ENCODE measurements at regions not wholly inside any gene's neighbourhood (a gene's known extent, or its start where the extent isn't known, plus 50 kb on each side); places are given as distances from the start of the nearest gene placed in this dataset.

DNA sequence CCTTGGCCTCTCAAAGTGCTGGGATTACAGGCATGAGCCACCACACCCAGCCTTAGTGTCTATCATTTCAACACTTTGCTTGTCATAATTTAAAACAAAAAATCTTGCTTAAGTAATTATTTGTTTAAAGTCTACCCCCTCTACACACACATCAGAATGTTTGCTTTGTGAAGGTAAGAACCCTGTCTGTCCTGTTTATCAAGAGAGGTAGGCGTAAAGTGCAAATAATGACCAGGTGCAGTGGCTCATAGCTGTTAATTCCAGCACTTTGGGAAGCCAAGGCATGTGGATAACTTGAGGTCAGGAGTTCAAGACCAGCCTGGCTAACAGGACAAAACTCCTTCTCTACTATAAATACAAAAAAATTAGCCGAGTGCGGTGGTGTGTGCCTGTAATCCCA, 326.7 kb upstream of the CLNK start:
- no peak for FAIRE-seq
- no peak for DNase-seq (ENCODE audit: extremely low spot score, insufficient read length, low read depth)

DNA sequence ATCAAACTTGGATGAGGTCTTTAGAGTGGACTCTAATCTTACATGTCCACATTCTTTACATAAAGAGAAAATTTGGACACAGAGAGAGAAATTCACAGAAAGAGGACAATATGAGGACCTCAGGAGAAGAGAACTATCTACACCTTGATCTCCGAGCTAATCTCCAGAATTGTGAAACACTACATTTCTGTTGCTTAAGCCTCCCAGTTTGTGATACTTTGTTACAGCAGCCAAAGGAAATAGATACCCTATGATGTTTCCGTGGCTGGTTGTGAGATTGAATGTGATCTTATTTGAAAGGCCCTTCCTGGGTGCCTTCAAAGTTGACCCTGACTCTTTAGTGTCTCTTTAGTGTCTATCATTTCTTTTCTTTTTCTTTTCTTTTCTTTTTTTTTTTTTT, 326.1 kb upstream of the CLNK start:
- DNase-seq (ENCODE audit: extremely low spot score, insufficient read length, low read depth) = no peak
- FAIRE-seq = no peak

DNA sequence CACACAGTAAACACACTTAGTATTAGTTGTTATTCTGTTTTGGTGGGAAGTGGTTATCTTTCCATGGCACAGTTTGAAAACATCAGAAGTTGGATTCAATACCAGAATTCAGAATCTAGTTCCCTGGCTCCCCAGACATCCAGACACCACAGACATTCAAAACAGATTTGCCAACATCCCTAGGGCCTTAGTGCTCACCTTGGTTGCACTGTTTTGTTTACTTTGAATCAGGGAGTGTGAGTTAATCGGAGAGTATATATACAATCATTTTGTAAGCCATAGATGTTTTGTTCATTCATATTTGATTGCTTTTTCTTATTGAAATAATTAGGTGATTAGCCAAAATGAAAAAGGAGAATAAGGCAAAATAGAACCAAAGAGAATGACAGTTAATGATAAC, 324.7 kb upstream of the CLNK start:
- DNase-seq (ENCODE audit: extremely low spot score, insufficient read length, low read depth) = no peak
- FAIRE-seq = no peak

DNA sequence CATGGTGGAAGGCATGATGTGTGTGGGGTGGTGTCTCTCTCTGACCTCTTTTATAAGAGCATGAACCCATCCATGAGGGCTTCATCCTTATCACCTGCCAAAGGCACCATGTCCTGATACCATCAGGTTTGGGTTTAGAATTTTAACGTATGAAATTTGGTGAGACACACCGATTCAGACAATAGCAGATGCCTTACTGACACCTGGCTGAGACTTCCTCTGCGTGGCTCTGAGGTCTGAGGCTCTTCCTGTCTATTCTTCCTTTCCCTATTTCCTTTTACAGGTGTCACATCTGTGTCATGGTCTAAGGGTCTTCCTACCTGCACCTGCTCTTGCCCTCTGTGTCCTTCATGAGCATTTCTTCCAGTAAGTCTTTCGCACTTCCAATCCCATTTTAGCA, 320.7 kb upstream of the CLNK start:
- FAIRE-seq (peak; percentile 31), DNase-seq (ENCODE audit: extremely low spot score, insufficient read length, low read depth) (no peak)

DNA sequence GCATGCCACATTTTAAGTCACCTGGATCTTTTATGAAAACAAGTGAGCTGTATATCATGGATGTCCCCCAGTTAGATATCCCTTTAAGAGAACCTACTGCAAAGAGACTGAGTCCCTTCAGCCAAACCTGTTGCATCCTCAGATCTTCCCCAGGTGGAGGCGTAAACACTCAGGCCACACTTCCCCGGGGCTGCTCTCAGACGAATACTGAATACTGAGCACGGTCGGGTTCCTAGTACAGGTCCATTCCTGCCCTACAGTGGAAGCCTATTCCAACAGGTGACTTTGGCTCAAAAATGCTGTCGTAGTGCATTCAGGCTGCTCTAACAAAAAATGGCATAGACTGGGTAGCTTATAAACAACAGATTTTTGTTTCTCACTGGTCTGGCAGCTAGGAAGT, 320.2 kb upstream of the CLNK start:
- FAIRE-seq (no peak), DNase-seq (ENCODE audit: extremely low spot score, insufficient read length, low read depth) (no peak)

DNA sequence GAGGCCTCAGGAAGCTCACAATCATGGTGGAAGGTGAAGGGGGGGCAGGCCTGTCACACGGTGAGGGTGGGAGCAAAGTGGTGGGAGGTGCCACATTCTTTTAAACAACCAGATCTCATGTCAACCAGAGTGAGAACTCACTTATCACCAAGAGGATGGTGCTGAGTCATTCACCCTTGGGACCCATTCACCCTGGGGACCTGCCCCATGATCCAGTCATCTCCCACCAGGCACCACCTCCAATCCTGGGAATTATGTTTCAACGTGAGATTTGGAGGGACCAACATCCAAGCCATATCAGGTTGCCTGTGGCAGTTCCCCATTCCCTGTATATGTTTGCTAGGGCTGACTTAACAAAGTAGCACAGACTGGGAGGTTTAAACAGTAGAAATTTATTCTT, 318.4 kb upstream of the CLNK start:
- FAIRE-seq (no peak), DNase-seq (ENCODE audit: extremely low spot score, insufficient read length, low read depth) (no peak)

DNA sequence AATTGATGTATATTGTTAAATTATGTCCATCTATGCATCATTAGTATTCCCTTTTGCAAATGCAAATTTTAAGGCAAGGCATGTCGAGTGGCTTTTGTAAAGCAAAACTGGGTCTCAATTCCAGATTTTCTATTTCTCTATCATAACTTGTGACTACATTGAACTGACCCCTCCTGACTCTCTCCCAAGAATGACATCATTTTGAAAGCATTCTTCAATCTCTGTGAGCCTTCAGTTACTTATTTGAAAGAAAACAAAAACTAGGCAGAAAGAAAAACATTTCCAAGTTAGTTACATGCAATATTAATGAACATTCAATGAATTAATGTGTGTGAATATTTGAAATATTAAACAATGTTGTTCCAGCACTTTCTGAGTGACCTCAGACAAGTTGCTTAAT, 314.3 kb upstream of the CLNK start:
- DNase-seq (ENCODE audit: extremely low spot score, insufficient read length, low read depth) (no peak), FAIRE-seq (no peak)

DNA sequence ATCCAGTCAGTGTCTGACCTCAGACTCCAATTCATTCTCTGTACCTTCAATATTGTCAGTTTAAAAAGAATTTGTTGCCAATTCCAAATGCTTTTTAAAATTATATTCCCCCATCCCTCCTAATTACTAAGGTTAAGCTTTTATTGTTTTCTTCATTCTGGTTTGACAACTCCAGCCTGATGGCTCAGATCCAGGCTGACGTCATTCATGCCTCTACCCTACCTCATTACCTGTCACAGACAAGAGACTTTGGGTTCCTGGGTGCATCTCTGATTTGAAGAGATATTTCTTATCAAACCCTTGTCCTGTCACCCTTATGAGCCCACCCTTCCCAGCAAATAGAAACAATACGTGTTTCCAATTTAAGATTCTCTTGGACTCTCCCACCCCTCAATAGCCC, 300.2 kb upstream of the CLNK start:
- DNase-seq (ENCODE audit: extremely low spot score, insufficient read length, low read depth) = no peak

DNA sequence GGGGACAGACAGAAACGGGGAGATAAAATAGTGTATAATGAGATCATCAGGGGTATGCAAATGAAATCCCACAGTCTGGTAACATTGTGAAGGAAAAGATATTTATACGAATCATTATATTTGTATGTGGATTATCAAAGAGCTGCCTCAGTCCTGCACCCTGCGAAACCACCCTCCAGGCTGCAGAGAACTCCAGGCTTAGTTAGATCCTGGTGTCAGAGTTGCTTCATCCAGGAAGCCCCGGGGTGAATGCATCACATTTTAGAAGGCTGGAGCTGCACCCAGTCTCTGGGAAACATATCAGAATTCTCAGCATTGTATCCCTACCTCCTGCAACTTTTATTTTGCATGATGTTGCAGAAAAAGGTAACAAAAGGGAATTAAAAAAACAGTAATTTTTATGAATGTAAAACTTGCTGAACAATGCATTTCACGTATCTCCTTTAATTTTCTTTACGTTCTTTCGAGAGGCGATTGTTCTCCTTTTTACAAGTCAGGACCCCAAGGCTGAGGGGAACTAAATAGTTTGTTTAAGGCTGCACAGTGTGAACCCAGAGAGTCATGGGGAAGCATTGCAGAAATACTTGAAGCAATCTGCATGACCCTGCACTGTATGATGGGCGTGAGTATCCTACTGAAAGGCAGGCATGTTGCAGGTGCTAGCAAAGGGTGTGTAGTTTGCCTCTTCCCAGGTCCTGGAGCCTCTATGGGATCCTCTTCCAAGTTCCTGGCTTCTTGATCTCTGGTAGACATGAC, 299.5 kb upstream of the CLNK start:
- DNase-seq (ENCODE audit: extremely low spot score, insufficient read length, low read depth) (no peak), FAIRE-seq (no peak)

More for the DNA sequence above, 300.2 kb upstream of the CLNK start:
- FAIRE-seq = no peak

DNA sequence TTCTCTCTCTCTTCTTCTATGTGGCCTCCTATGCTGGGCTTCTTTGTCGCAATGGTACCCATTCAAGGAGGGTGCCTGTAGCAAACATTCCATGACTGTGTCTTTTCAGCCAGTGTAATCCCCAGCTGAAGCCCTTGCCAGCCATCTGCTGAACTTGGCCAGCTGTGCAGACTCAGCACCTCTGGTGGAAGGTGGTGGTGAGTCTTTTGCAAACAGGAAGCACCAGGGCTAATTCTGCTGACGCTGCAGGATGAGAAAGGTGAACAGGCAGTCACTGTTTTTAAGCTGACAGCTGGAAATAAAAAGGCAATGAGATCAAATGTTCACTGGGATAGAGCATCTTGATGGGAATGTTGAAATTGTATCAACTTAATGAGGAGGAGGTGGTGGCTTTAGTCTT, 298.7 kb upstream of the CLNK start:
- DNase-seq (ENCODE audit: extremely low spot score, insufficient read length, low read depth) (no peak), FAIRE-seq (no peak)

DNA sequence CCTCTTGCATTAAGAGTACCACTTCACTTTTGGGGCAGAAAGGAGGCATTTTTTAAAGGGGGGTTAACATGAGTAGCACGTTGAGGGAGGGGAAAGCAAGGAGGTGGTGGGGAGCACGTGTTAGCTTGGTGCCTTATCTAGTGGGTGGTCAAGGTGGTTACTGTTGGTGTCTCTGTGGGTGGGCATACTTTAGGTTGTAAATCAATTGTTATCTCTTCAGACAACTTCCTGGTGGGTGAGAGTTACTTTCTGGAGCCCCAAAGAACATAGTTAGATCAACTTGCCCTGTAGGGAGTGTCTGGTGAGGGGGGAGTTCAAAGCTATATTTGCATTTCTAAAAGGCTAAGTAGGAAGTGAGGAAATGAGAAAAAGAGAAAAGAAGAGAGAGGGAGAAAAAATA, 297.7 kb upstream of the CLNK start:
- no peak for DNase-seq (ENCODE audit: extremely low spot score, insufficient read length, low read depth)
- FAIRE-seq = no peak

DNA sequence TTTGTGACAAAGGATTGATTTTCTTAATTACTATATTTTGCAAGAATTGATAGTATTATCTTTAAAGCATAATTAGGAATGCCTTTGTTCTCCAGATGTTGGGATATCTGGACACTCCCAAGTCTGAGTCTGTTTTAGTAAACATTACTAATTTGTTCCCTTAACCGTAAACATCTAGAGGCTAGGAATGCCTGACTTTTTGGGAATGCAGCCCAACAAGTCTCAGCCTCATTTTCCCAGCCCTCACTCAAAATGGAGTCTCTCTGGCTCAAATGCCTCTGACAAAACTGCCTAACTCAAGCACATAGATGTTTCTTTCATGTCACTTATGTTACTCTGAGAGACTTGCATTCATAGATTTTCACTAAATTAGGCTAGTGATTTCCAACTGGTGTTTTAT, 297.0 kb upstream of the CLNK start:
- FAIRE-seq (no peak), DNase-seq (ENCODE audit: extremely low spot score, insufficient read length, low read depth) (no peak)

DNA sequence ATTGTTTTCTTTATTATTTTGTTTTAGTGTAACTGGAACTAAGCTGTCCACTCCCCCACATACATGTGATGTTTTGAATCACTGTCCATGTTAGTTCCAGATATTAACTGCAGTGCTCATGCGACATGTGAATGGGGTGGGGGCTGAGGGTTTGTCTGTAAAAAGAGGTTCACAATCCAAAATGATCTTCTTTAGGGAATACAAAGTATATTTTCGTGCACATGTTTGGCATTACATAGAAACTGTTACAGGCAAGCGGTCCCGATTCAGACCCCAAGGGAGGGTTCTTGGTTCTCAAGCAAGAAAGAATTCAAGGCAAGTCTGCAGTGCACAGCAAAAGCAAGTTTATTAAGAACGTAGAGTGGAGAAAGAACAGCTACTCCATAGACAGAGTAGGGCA, 296.5 kb upstream of the CLNK start:
- FAIRE-seq (no peak), DNase-seq (ENCODE audit: extremely low spot score, insufficient read length, low read depth) (no peak)

GRCh38 chr4:10979032-10979431, 294.5 kb upstream of the CLNK start:
- FAIRE-seq (no peak), DNase-seq (ENCODE audit: extremely low spot score, insufficient read length, low read depth) (no peak)

GRCh38 chr4:10977534-10977933, 293.0 kb upstream of the CLNK start:
- FAIRE-seq = no peak

GRCh38 chr4:10974371-10974770, 289.8 kb upstream of the CLNK start:
- FAIRE-seq = no peak
- no peak for DNase-seq (ENCODE audit: extremely low spot score, insufficient read length, low read depth)

More at GRCh38 chr4:10977534-10977933, 293.0 kb upstream of the CLNK start:
- no peak for DNase-seq (ENCODE audit: extremely low spot score, insufficient read length, low read depth)

- FAIRE-seq (no peak), DNase-seq (ENCODE audit: extremely low spot score, insufficient read length, low read depth) (no peak)
These were observed 289.1 kb upstream of the CLNK start for GRCh38 chr4:10973686-10974085.

DNA sequence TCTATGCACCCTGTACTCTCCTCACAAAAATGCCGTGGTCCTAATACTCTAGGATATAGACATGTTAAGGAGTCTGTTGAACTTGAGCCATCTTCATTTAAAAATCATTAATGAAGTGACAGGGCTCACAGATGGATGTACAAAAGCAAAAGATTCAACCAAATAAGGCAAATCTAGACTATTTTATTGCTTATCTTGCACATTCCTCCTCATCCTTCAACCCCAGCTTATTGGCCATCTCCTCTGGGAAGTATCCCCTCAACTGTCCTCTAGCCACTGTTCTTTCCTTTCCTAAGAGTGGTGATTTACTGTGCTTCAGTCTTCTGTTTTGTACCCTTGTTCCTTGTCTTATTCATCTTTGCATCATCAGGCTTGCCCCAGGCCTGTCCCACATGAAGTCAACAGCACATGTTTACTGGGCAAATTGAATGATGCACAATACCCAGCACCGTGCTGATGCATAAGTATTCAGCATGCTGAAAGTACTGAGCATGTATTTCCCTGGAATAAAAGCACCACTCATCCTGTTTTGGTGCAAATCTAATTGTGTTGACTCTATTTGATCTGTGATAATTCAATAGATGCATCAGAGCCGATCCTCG, 287.3 kb upstream of the CLNK start:
- FAIRE-seq = no peak
- no peak for DNase-seq (ENCODE audit: extremely low spot score, insufficient read length, low read depth)

DNA sequence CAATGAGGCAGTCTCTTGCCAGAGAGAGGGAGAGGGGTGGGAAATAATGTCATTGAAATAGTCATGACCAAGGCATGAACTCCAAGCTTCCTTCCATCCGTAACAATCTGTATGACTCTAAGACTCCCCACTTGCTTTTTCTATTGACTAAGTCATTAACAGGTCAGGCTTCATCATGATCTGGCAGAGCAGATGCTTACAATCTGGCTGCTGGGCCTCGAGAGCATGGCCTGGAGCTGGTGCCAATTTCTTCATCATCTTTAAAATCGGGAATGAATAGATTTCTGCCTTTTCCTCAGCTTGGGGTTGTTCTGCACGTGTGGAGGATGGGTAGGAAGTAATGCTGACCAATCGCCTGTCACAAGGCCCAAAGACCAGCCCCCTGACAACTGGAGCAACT, 280.6 kb upstream of the CLNK start:
- FAIRE-seq (no peak), DNase-seq (ENCODE audit: extremely low spot score, insufficient read length, low read depth) (no peak)

GRCh38 chr4:10963958-10964703, 279.6 kb upstream of the CLNK start:
- no peak for FAIRE-seq
- no peak for DNase-seq (ENCODE audit: extremely low spot score, insufficient read length, low read depth)

- no peak for FAIRE-seq
- DNase-seq (ENCODE audit: extremely low spot score, insufficient read length, low read depth) = no peak
These were observed 278.7 kb upstream of the CLNK start for GRCh38 chr4:10963241-10963640.

All from GM18507 (cell line).